Adrenal gland (tissue), 9 donors: ENCODE measurements at regions not wholly inside any gene's neighbourhood (a gene's known extent, or its start where the extent isn't known, plus 50 kb on each side); places are given as distances from the start of the nearest gene placed in this dataset.

Experiments used
- DNase-seq, 7 donors: peaks; one replicate each; pipeline ENCODE4 v3.0.0-alpha.2; 2019 to 2020
- H3K27ac ChIP-seq, 5 donors: fragments of 200-600 bp; sonication (generic) in 4 of 5; 1 replicate in 3 of 5; 2 replicates in 2 of 5; pipeline versions ENCODE4 v1.5.1 to v1.8.0; 2016 to 2020; ENCODE audit warnings: mild to moderate bottlenecking in 1 of 5
- H3K27me3 ChIP-seq: fragments of 200-600 bp; 2 replicates; pipeline ENCODE4 v1.8.0; 2021
- H3K36me3 ChIP-seq, 2 donors: fragments of 200-600 bp; replicated peaks in 1 of 2; 1 replicate in 1 of 2; 2 replicates in 1 of 2; pipeline versions ENCODE4 v1.5.1 to v1.8.0; 2018 to 2022
- H3K4me1 ChIP-seq, 2 donors: fragments of 200-600 bp; replicated peaks in 1 of 2; 1 replicate in 1 of 2; 2 replicates in 1 of 2; pipeline versions ENCODE4 v1.5.1 to v1.8.0; 2018 to 2021
- H3K4me3 ChIP-seq, 4 donors: fragments of 200-600 bp; sonication (generic) in 3 of 4; one replicate each; pipeline ENCODE4 v1.5.1; 2016 to 2018
- H3K9me3 ChIP-seq, 3 donors: fragments of 200-600 bp; sonication (generic) in 1 of 3; replicated peaks in 1 of 3; 1 replicate in 2 of 3; 2 replicates in 1 of 3; pipeline versions ENCODE4 v1.5.1 to v1.8.0; 2016 to 2021
- POLR2A ChIP-seq, 2 donors: fragments of 450-650 bp; IDR thresholded peaks; one replicate each; pipeline ENCODE4 v1.6.1; 2017; ENCODE audit warnings: antibody characterized with exemption in 2 of 2, mild to moderate bottlenecking in 2 of 2, moderate library complexity in 1 of 2
- WGBS, 4 donors: extraction: QIAGEN DNeasy Blood & Tissue Kit in 2 of 4; methylation state at CpG; one replicate each; pipeline versions ENCODE4 v1.1.5 to v1.1.7; 2013 to 2017; 5-methylcytosine and 5-hydroxymethylcytosine counted together
- intact Hi-C, 2 donors: fragments of 100-400 bp; cut with DNase I; formaldehyde crosslinking; loops; one replicate each; pipeline versions ENCODE4 v1.14.1 to v1.15.0; 2022 to 2023
- TF ChIP-seq, protein P1 (sequence below), 6 experiments: fragments of 450-650 bp in 4 of 6; fragments of 200-600 bp in 2 of 6; sonication (generic) in 1 of 6; IDR thresholded peaks; 1 replicate in 5 of 6; 2 replicates in 1 of 6; pipeline versions ENCODE4 v1.5.1 to v1.8.0; 2016 to 2021; ENCODE audit warnings: antibody characterized with exemption in 6 of 6, mild to moderate bottlenecking in 2 of 6, moderate library complexity in 1 of 6
- donor health status: healthy with polysubstance abuse.
- donor health status: Bipolar disorder and iron deficiency.
- donor health status: DM: yes; HTN: yes; CAD: no.
- donor health status: DM: no; HTN: no; CAD: no.
- donor health status: DM: no; HTN: no; CAD: no.

DNA sequence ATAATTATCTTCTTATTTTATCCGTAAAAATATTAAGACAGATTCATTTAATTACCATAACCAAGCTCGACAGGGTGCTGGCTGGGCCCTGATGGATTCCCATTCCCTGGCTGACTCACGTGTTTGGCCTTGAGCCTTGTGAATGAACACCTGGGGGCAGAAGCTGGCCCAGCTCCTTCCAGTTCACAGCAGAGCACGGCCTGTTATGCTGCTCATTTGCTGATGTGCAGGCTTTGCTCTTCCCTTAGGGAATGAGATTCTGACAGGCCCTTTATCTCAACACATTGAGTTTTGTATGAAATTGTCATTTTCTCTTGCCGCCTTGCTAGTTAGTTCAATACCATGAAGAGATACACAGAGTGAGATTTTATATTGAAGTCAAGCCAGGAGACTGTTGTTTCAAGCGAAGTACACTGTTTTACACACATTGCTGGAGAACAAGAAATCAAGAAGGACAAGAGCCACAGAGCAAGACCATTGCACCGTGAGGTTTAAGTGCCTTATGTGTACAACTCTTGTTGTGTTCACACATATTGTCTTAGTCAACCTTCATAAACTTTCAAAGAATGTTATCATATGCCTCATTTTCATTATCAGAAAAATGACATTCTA, 1583.3 kb downstream of the STIM2 start:
- H3K27ac ChIP-seq: no peak overlapping the region
- TF ChIP-seq POLR2A (IDR thresholded peaks at IDR 0.05): no peak
- TF ChIP-seq, protein P1, sequence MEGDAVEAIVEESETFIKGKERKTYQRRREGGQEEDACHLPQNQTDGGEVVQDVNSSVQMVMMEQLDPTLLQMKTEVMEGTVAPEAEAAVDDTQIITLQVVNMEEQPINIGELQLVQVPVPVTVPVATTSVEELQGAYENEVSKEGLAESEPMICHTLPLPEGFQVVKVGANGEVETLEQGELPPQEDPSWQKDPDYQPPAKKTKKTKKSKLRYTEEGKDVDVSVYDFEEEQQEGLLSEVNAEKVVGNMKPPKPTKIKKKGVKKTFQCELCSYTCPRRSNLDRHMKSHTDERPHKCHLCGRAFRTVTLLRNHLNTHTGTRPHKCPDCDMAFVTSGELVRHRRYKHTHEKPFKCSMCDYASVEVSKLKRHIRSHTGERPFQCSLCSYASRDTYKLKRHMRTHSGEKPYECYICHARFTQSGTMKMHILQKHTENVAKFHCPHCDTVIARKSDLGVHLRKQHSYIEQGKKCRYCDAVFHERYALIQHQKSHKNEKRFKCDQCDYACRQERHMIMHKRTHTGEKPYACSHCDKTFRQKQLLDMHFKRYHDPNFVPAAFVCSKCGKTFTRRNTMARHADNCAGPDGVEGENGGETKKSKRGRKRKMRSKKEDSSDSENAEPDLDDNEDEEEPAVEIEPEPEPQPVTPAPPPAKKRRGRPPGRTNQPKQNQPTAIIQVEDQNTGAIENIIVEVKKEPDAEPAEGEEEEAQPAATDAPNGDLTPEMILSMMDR (IDR thresholded peaks at IDR 0.05): no peak
- no peaks in the 10 kb centered on the region for H3K9me3 ChIP-seq
- H3K36me3 ChIP-seq: no peaks in the 10 kb centered on the region
- no peaks in the 10 kb centered on the region for H3K27me3 ChIP-seq
- no peaks in the 10 kb centered on the region for H3K4me1 ChIP-seq
- no peak overlapping the region for H3K4me3 ChIP-seq
- intact Hi-C loops: no loop called here
- peak in 1 of 7 donors; percentile 61 for DNase-seq
- 57 to 62% (median 57%) methylated on average over 7 of the region's 7 CpGs for WGBS, 4 donors

DNA sequence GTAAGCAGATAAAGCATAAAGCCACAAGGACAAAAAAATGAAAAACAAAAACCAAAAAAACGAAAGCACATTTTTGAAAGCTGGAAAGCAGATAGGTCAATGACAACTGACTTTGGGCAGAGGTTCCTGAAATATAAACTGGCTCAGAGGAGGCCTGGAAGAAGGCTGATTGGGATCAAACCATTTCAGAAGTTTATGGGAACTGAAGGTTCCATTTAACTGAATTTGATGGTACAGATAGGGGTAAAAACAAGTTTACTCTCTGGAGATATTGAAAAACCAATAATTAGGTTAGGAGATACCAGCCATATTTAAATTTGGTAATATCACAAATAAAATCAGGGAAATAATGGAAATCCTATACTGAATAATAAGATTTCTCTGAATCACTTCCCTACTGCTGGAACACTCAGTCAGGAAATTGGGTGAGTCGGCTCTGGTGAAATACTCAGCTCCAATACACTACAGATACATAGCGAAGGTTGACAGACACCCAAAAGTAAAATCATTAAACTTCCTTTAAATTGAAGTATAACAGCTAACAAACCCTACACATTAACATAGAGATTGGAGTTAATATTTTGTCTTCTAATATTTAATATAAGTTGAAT, 1584.3 kb downstream of the STIM2 start:
- intact Hi-C loops: no loop called here
- TF ChIP-seq, protein P1 (IDR thresholded peaks at IDR 0.05): no peak
- TF ChIP-seq POLR2A (IDR thresholded peaks at IDR 0.05): no peak
- Histone ChIP-seq H3K36me3 (no peaks in the 10 kb centered on the region), H3K9me3 (no peaks in the 10 kb centered on the region), H3K4me1 (no peaks in the 10 kb centered on the region), H3K27me3 (no peaks in the 10 kb centered on the region), H3K4me3 (no peak overlapping the region), H3K27ac (no peak overlapping the region)
- 71 to 84% (median 75%) methylated on average over 3 of the region's 3 CpGs for WGBS, 4 donors
- no peak for DNase-seq

DNA sequence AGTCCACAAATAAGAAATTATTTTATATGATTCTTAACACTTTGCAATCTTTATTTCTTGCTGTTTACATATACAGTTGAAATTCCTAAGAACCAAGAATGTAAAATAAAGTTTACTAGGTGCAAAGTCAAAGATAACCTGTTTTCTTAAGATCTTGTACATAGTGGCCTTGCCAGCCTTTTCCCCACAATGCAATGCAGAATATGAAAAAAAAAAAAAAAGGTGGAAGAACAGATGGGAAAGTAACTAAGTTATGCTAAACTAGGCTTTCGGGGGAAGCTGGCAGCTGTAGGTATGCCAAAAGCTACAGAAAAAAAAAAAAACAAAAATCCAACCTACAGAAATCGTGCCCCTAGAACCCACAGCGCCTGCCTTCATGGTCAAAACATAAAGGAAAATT, 1588.4 kb downstream of the STIM2 start:
- no peaks in the 10 kb centered on the region for H3K27me3 ChIP-seq
- H3K4me3 ChIP-seq: no peak overlapping the region
- no peak overlapping the region for H3K27ac ChIP-seq
- no peaks in the 10 kb centered on the region for H3K9me3 ChIP-seq
- no peak for DNase-seq
- TF ChIP-seq POLR2A (IDR thresholded peaks at IDR 0.05): no peak
- TF ChIP-seq, protein P1 (IDR thresholded peaks at IDR 0.05): no peak
- WGBS, 4 donors: 74 to 77% (median 76%) methylated on average over 3 of the region's 3 CpGs
- intact Hi-C loops: no loop called here
- no peaks in the 10 kb centered on the region for H3K4me1 ChIP-seq
- no peaks in the 10 kb centered on the region for H3K36me3 ChIP-seq

DNA sequence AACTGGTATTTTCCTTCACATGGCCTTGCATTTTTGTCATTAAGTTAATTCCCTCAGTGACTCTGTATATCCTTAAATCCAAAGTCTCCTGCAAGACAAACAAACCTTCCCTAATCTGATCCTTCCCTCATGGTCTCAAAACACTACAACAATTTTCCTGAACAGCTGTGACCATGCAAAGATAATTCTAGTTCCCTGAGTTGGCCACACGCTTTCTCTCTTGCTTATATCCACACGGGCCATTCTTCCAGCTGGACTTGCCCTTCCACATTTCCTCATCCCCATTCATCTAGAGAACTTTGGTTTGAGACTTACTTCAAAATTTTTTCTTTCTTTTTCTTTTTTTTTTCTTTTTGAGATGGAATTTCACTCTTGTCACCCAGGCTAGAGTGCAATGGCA, 1590.7 kb downstream of the STIM2 start:
- 77 to 89% (median 81%) methylated on average over 2 of the region's 2 CpGs for WGBS, 4 donors
- TF ChIP-seq POLR2A (IDR thresholded peaks at IDR 0.05): no peak
- TF ChIP-seq, protein P1 (IDR thresholded peaks at IDR 0.05): no peak
- no peak for DNase-seq
- H3K9me3 ChIP-seq: no peaks in the 10 kb centered on the region
- no peaks in the 10 kb centered on the region for H3K27me3 ChIP-seq
- H3K27ac ChIP-seq: no peak overlapping the region
- H3K4me1 ChIP-seq: no peaks in the 10 kb centered on the region
- H3K4me3 ChIP-seq: no peak overlapping the region
- intact Hi-C loops: no loop called here
- H3K36me3 ChIP-seq: no peaks in the 10 kb centered on the region
